B cell (primary cell): ENCODE measurements at regions not wholly inside any gene's neighbourhood (a gene's known extent, or its start where the extent isn't known, plus 50 kb on each side); places are given as distances from the start of the nearest gene placed in this dataset.

ENCODE experiments used
- CTCF ChIP-seq: fragments of 200-600 bp; IDR thresholded peaks from one replicate; pipeline ENCODE4 v1.8.0; 2022; ENCODE audit warnings: antibody characterized with exemption, mild to moderate bottlenecking
- EZH2 ChIP-seq: IDR thresholded peaks from 2 replicates; pipeline ENCODE4 v1.6.1; 2012; ENCODE audit warnings: borderline replicate concordance, low read depth, mild to moderate bottlenecking, moderate library complexity, low read length; ENCODE audit not compliant: insufficient read depth, poor library complexity, severe bottlenecking

GRCh38 chr12:105744371-105745058, 394.2 kb downstream of the NUAK1 start:
- TF ChIP-seq CTCF (no peak), EZH2 (no peak)
